RWPE1 (cell line): ENCODE measurements at regions not wholly inside any gene's neighbourhood (a gene's known extent, or its start where the extent isn't known, plus 50 kb on each side); places are given as distances from the start of the nearest gene placed in this dataset.

ENCODE experiments used
- CTCF ChIA-PET: fragments of 350-600 bp; sonication (Branson Sonifier 250); formaldehyde crosslinking; extraction: SDS; loops from one replicate; lab custom pipeline; 2021; lab: Yijun Ruan, JAX
- POLR2A ChIA-PET: fragments of 400-600 bp; formaldehyde crosslinking; extraction: SDS; loops from one replicate; lab custom pipeline; 2020; ENCODE audit warnings: antibody characterized with exemption; ENCODE audit not compliant: low non-redundant PET; lab: Yijun Ruan, JAX
- DNase-seq: peaks from one replicate; pipeline ENCODE4 v3.0.0; 2012; ENCODE audit warnings: low spot score
- H3K27ac ChIP-seq: fragments of 450-650 bp; 2 replicates; pipeline ENCODE4 v1.5.1; 2017
- TF ChIP-seq, protein P1 (sequence below): fragments of 450-650 bp; conservative IDR thresholded peaks from 2 replicates; pipeline ENCODE4 v1.5.1; 2017; ENCODE audit warnings: low read depth, mild to moderate bottlenecking

GRCh38 chr17:79160980-79161636 is 86.5 kb downstream of the ENGASE start:
- no peak overlapping the region for H3K27ac ChIP-seq
- ChIA-PET CTCF (interaction anchor here (0.6 to 0.8 kb wide), 2 partner anchors 59 to 68 kb away, joined by 3 read pairs; no protein-coding TSS in a partner anchor), POLR2A (no interaction called here)
- TF ChIP-seq, protein P1, sequence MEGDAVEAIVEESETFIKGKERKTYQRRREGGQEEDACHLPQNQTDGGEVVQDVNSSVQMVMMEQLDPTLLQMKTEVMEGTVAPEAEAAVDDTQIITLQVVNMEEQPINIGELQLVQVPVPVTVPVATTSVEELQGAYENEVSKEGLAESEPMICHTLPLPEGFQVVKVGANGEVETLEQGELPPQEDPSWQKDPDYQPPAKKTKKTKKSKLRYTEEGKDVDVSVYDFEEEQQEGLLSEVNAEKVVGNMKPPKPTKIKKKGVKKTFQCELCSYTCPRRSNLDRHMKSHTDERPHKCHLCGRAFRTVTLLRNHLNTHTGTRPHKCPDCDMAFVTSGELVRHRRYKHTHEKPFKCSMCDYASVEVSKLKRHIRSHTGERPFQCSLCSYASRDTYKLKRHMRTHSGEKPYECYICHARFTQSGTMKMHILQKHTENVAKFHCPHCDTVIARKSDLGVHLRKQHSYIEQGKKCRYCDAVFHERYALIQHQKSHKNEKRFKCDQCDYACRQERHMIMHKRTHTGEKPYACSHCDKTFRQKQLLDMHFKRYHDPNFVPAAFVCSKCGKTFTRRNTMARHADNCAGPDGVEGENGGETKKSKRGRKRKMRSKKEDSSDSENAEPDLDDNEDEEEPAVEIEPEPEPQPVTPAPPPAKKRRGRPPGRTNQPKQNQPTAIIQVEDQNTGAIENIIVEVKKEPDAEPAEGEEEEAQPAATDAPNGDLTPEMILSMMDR: no peak
- no peak for DNase-seq

DNA sequence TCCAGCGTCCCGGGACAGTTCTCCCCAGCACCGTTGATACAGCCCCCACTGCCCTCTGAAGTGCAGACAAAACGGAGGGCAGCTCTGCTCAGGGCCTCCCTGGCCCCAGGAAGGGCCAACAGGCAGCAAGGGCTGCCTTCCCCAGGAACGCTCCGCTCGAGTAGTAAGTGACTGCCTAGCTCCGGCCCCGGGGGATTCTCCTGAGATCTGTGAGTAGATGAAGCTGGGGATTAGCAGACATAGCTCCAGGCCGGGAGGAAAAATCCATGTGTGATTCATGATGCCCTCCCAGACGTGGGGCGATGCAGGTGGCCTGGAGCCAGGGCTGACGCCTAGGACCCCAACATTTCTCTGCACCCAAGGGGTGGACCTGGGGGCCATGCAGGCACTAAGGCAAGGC is 85.3 kb downstream of the ENGASE start:
- TF ChIP-seq, protein P1: no peak
- ChIA-PET CTCF (interaction anchor here (0.6 to 0.7 kb wide), 2 partner anchors 10 to 36 kb away, joined by 3 to 4 read pairs; no protein-coding TSS in a partner anchor), POLR2A (no interaction called here)
- H3K27ac ChIP-seq: no peak overlapping the region
- DNase-seq: no peak

DNA sequence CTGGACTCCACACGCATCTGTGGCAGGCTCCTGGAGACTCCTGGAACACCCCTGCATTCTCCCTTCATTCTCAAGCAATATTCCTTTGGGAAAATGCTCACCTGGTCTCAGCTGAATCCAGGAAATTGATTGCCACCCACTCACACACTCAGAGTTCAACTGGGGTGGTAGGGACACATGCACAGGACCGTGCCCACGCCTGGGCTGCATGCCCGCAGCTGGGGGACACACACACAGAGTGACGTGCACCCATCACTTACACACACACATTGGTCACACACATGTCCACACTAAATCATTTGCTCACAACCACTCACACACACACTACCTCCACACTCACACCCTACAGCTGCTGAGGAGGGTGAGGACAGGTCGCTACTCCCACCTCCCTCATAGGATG is 84.8 kb downstream of the ENGASE start:
- CTCF ChIA-PET: interaction anchor here (0.6 to 0.7 kb wide), 4 partner anchors 11 to 241 kb away, joined by 3 to 4 read pairs (median 4); no protein-coding TSS in a partner anchor
- no peak for DNase-seq
- POLR2A ChIA-PET: no interaction called here
- TF ChIP-seq, protein P1: no peak
- no peak overlapping the region for H3K27ac ChIP-seq

- DNase-seq: no peak
- TF ChIP-seq, protein P1: no peak
- CTCF ChIA-PET: no interaction called here
- POLR2A ChIA-PET: no interaction called here
- no peak overlapping the region for H3K27ac ChIP-seq
These were observed 82.0 kb downstream of the ENGASE start for GRCh38 chr17:79156463-79157095.

DNA sequence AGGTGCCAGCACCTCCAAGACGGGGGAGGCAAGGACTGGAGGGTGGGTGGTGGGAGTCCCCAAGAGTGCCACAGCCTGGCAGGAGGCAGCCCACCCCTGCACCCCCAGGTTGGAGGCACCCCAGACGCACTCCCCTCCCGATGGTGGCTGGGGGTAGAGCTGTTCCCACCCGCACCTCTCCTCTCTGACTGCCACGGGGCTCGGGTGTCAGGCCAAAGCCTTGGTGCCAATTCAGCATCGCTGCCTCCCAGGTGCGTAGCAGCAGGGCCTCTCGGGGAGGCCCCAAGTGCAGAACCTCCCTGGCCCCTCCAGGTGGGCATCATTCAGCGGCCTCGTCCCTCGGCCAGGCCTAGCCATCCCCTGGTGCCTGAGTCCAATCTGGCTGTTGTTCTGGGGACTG is 81.1 kb downstream of the ENGASE start:
- TF ChIP-seq, protein P1: no peak
- no peak for DNase-seq
- ChIA-PET CTCF (no interaction called here), POLR2A (no interaction called here)
- H3K27ac ChIP-seq: no peak overlapping the region

DNA sequence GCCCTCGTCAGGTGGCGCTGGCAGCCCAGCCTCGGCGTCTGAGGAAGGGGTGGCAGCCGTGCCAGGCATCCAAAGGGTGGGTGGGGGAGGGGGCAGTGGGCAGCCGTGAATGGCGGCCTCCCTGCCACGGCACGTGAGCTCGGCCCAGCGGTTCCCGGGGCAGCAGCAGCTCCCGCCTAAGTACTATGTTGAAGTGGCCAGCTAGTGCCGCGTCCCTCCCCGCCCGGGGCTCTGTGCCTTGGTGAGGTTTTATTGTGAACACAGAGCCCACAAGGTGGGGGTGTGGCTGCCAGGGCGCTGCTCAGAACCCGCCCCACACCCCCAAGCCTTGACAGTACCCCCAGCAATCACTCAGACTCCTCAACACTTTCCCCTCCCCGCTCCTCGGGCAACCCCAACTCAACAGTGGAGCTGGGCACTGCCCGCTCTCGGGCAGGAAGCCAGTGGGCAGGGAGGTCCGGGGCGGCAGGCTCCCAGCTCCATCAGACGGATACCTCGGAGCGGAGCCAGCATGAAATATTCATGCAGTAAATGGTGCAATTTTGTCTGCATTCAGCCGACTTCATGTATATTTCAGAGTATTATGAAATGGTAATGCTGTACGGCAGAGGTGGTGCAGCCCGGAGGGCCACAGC is 80.4 kb downstream of the ENGASE start:
- POLR2A ChIA-PET: no interaction called here
- DNase-seq: no peak
- no peak overlapping the region for H3K27ac ChIP-seq
- CTCF ChIA-PET: no interaction called here
- TF ChIP-seq, protein P1: no peak
